AG09309 (cell line): ENCODE measurements at regions not wholly inside any gene's neighbourhood (a gene's known extent, or its start where the extent isn't known, plus 50 kb on each side); places are given as distances from the start of the nearest gene placed in this dataset.

Experiments used
- DNase-seq: peaks from one replicate; pipeline ENCODE4 v3.0.0-alpha.2; 2010; ENCODE audit warnings: low read depth
- H3K4me3 ChIP-seq: 2 replicates; pipeline ENCODE4 v1.5.1; 2011; ENCODE audit warnings: mild to moderate bottlenecking, low read depth, low read length, moderate library complexity; ENCODE audit not compliant: control insufficient read depth
- TF ChIP-seq, protein P1 (sequence below): IDR thresholded peaks from 2 replicates; pipeline ENCODE4 v1.5.1; 2011; ENCODE audit warnings: mild to moderate bottlenecking, low read depth, low read length, inconsistent platforms; ENCODE audit not compliant: insufficient read depth, control insufficient read depth; ENCODE audit errors: missing control alignments

DNA sequence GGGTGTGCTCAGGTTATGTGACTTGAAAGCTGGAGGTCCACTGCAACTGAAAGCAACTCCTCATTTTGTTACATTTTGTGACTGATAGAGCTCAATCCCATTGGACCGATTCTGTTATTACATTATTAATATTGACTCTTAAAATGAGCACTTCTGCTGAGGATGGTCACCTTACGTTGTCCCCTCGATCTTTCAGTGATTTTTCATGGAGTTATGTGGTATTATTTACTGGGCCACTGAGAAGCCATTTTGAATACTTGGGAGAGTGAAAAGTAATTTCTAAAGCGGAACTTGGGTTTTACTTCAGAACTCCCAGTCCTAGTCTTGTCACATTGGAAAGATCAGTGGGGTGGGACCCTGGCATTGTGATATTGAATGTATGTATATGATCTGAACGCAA is 96.3 kb upstream of the FAM180A start:
- DNase-seq: no peak
- H3K4me3 ChIP-seq: no peak overlapping the region
- TF ChIP-seq, protein P1, sequence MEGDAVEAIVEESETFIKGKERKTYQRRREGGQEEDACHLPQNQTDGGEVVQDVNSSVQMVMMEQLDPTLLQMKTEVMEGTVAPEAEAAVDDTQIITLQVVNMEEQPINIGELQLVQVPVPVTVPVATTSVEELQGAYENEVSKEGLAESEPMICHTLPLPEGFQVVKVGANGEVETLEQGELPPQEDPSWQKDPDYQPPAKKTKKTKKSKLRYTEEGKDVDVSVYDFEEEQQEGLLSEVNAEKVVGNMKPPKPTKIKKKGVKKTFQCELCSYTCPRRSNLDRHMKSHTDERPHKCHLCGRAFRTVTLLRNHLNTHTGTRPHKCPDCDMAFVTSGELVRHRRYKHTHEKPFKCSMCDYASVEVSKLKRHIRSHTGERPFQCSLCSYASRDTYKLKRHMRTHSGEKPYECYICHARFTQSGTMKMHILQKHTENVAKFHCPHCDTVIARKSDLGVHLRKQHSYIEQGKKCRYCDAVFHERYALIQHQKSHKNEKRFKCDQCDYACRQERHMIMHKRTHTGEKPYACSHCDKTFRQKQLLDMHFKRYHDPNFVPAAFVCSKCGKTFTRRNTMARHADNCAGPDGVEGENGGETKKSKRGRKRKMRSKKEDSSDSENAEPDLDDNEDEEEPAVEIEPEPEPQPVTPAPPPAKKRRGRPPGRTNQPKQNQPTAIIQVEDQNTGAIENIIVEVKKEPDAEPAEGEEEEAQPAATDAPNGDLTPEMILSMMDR: no peak

DNA sequence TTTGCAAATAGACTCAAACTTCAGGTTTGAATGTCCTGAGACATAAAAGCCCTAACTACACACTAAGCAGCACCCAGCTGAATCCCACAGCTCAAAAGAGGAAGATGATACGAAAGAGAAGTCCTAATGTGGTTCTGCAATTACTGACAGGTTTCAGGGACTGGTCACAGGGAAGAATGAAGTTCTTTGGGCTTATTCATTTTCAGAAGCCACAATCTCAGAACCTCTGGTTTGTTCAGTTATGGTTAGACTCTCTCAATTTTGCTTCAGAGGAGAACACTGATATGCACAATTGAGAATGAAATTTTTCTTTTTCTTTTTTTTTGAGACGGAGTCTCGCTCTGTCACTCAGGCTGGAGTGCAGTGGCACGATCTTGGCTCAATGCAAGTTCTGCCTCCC is 94.6 kb upstream of the FAM180A start:
- no peak for DNase-seq
- no peak overlapping the region for H3K4me3 ChIP-seq
- TF ChIP-seq, protein P1: no peak

DNA sequence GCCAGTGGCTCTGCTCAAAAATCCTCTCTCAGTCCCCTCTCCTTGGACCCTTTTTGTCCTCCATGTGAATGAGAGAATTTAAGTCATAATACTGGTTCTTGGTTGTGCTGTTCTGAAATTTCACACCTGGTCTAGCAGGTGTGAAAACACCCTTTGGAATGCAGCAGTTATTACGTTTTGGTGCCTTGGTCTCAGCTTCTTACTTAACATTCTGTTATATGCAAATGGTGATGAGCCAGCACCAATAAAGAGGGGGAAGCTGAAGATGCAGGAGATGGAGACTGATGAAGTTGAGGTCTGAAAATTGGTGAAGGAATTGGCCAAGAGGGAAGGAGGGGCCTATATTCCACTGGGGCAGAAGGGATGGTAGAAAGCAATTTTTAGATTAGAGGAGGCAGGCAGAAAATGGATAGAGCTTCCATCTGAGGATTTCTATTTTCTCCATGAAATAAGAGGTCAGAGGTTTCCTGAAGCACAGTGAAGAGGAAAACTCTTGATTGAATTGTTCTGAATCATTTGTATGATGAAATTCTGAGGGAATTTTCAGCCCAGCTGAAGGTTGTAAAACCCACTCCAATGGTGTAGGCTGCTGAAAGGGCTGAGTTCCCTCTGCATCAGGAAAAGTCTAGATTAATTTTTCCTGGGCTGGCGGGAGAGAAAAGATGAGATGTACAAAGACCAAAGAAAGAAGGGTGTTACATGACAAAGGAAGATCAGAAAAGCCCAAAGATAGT is 94.0 kb upstream of the FAM180A start:
- H3K4me3 ChIP-seq: no peak overlapping the region
- no peak for DNase-seq
- TF ChIP-seq, protein P1: no peak

DNA sequence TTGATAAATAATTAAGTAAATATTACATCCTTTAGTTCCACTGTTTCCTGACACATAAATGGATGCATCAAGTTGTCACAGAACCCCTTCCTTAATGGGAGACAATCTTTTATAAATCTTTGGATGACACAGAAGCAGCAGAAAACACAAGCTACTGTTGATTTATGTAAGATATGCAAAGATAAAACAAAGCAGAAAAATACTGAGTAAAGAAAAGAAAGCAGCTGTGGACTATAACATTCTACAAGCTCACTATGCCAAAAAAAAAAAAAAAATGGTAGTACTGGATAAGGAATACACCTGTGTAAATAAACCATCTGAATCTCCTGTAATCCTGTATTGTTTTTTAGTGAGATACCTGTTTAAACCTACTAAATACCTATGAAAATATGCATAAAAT is 92.0 kb upstream of the FAM180A start:
- DNase-seq: no peak
- TF ChIP-seq, protein P1: no peak
- H3K4me3 ChIP-seq: no peak overlapping the region

DNA sequence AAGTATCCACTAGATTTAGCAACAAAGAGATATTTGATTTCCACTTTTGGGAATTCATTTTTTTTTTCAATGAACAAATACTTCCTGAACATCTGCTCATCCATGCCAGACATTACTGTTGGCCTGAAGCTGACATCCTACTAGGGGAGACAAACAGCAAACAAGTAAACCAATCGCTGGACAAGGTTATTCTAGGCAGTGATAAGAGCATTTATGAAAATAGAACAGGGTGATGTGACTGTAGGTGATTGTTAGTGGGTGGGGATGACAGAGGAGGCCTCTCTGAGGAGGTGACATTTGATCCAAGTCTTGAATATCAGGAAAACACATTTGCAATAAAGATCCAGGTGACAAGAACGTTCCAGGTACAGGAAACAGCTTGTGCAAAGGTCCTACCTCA is 89.1 kb upstream of the FAM180A start:
- TF ChIP-seq, protein P1: no peak
- H3K4me3 ChIP-seq: no peak overlapping the region
- DNase-seq: no peak

DNA sequence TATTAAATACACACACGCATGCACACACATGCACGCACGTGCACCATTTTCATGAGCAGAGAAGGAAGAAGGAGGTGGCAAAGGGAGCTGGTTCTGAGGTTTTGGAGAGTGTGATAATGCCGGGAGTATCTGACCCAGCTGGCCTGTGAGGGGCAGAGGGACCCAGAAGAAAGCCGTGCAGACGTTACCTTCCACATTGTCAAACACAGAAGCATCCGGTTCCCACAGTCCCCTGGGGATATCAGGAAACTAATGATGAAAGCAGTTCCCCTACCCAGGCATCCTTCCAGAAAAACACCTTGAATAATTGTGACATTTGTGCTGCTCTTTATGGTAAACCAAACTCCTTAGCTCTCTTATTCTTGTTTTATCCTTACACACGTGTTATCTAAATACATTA is 85.7 kb upstream of the FAM180A start:
- TF ChIP-seq, protein P1: no peak

More for the DNA sequence above, 85.7 kb upstream of the FAM180A start:
- DNase-seq: no peak
- no peak overlapping the region for H3K4me3 ChIP-seq
